SK-N-SH (cell line): ENCODE measurements at regions not wholly inside any gene's neighbourhood (a gene's known extent, or its start where the extent isn't known, plus 50 kb on each side); places are given as distances from the start of the nearest gene placed in this dataset.

Source experiments
- CTCF ChIA-PET: fragments of 300-600, 350-600 bp; formaldehyde crosslinking; extraction: SDS; loops from one replicate; lab custom pipeline; 2021; lab: Yijun Ruan, JAX
- POLR2A ChIA-PET: fragments of 350-600 bp; sonication (Branson Sonifier 250); formaldehyde crosslinking; extraction: SDS; loops from one replicate; lab custom pipeline; 2020; ENCODE audit warnings: antibody characterized with exemption, inconsistent platforms; lab: Yijun Ruan, JAX
- DNase-seq: peaks from one replicate; pipeline ENCODE4 v3.0.0; 2012
- H2AFZ ChIP-seq: fragments of 200-600 bp; sonication (generic); 2 replicates; pipeline ENCODE4 v1.8.1; 2016; ENCODE audit warnings: antibody characterized with exemption, mild to moderate bottlenecking, low read depth
- H3F3A ChIP-seq: fragments of 200-600 bp; sonication (generic); replicated peaks from 2 replicates; pipeline ENCODE3; 2016; ENCODE audit warnings: antibody characterized with exemption, mild to moderate bottlenecking; ENCODE audit not compliant: insufficient read depth
- H3K27ac ChIP-seq, 2 experiments: fragments of 200-500 bp in 1 of 2; fragments of 200-600 bp in 1 of 2; sonication (Bioruptor generic) in 1 of 2; sonication (generic), shearing (Covaris generic) in 1 of 2; 2 replicates each; pipeline versions ENCODE4 v1.5.1 to v1.6.1; 2014 to 2016; ENCODE audit warnings: low read depth in 2 of 2, inconsistent platforms in 1 of 2, low read length in 1 of 2, mild to moderate bottlenecking in 1 of 2, mixed read lengths in 1 of 2
- H3K27me3 ChIP-seq: fragments of 200-600 bp; sonication (generic), shearing (Covaris generic); 2 replicates; pipeline ENCODE4 v1.6.1; 2016; ENCODE audit warnings: mixed run types; ENCODE audit not compliant: insufficient read depth
- H3K36me3 ChIP-seq, 2 experiments: fragments of 200-500 bp in 1 of 2; fragments of 200-600 bp in 1 of 2; sonication (Bioruptor generic) in 1 of 2; sonication (generic) in 1 of 2; replicated peaks in 1 of 2; 2 replicates each; pipeline versions ENCODE3 to v1.5.1; 2014 to 2016; ENCODE audit warnings: low read length in 1 of 2, mild to moderate bottlenecking in 1 of 2; ENCODE audit not compliant: insufficient read depth in 2 of 2, control insufficient read depth in 1 of 2
- H3K4me1 ChIP-seq, 2 experiments: fragments of 200-500 bp in 1 of 2; fragments of 200-600 bp in 1 of 2; sonication (Bioruptor generic) in 1 of 2; sonication (generic), shearing (Covaris generic) in 1 of 2; 2 replicates each; pipeline versions ENCODE4 v1.5.1 to v1.6.1; 2014 to 2016; ENCODE audit warnings: low read depth in 1 of 2, low read length in 1 of 2, mixed run types in 1 of 2; ENCODE audit not compliant: insufficient read depth in 2 of 2, control insufficient read depth in 1 of 2
- H3K4me2 ChIP-seq: fragments of 200-600 bp; sonication (generic), shearing (Covaris generic); 2 replicates; pipeline ENCODE4 v1.6.1; 2017; ENCODE audit warnings: mixed run types
- H3K4me3 ChIP-seq, 2 experiments: fragments of 200-500 bp in 1 of 2; fragments of 200-600 bp in 1 of 2; sonication (Bioruptor generic) in 1 of 2; sonication (generic), shearing (Covaris generic) in 1 of 2; 2 replicates each; pipeline versions ENCODE4 v1.5.1 to v1.8.1; 2014 to 2016; ENCODE audit warnings: low read depth in 2 of 2, inconsistent platforms in 1 of 2, low read length in 1 of 2, mild to moderate bottlenecking in 1 of 2, mixed read lengths in 1 of 2, moderate library complexity in 1 of 2
- H3K79me2 ChIP-seq: fragments of 200-600 bp; sonication (generic); 2 replicates; pipeline ENCODE4 v1.8.1; 2017; ENCODE audit warnings: mild to moderate bottlenecking; ENCODE audit not compliant: insufficient read depth
- H3K9ac ChIP-seq: fragments of 200-600 bp; sonication (generic); 2 replicates; pipeline ENCODE4 v1.6.1; 2017; ENCODE audit warnings: mixed run types
- H3K9me2 ChIP-seq: fragments of 200-600 bp; sonication (generic); 2 replicates; pipeline ENCODE4 v1.6.1; 2017; ENCODE audit warnings: mixed run types
- H3K9me3 ChIP-seq: fragments of 200-600 bp; sonication (generic); 2 replicates; pipeline ENCODE4 v1.6.1; 2017; ENCODE audit warnings: mixed run types, mild to moderate bottlenecking, moderate library complexity
- H4K20me1 ChIP-seq: fragments of 200-600 bp; sonication (generic); 2 replicates; pipeline ENCODE4 v1.6.1; 2017; ENCODE audit warnings: mild to moderate bottlenecking, mixed run types; ENCODE audit not compliant: insufficient read depth
- CHD2 ChIP-seq: fragments of 150-350 bp; IDR thresholded peaks from 2 replicates; pipeline ENCODE4 v1.6.1; 2018; ENCODE audit warnings: low read length; ENCODE audit not compliant: partially characterized antibody
- EP300 ChIP-seq, 2 experiments: IDR thresholded peaks; 2 replicates each; pipeline versions ENCODE4 v1.4.0 to v1.6.1; 2012; ENCODE audit warnings: borderline replicate concordance in 1 of 2, low read depth in 1 of 2, low read length in 1 of 2
- FOXJ3 ChIP-seq: sonication (generic); formaldehyde crosslinking; IDR thresholded peaks from 2 replicates; pipeline ENCODE4 v1.5.1; 2020; ENCODE audit warnings: mild to moderate bottlenecking, missing genetic modification reagents
- GABPA ChIP-seq: IDR thresholded peaks from 2 replicates; pipeline ENCODE4 v1.4.0; 2012; ENCODE audit warnings: low read depth, mild to moderate bottlenecking
- GATA2 ChIP-seq: sonication (generic); formaldehyde crosslinking; IDR thresholded peaks from 2 replicates; pipeline ENCODE4 v1.5.0; 2020; ENCODE audit warnings: mild to moderate bottlenecking, missing genetic modification reagents
- IRF3 ChIP-seq: fragments of 150-350 bp; IDR thresholded peaks from 2 replicates; pipeline ENCODE4 v1.6.1; 2016; ENCODE audit warnings: mild to moderate bottlenecking, low read depth, low read length
- MXI1 ChIP-seq: IDR thresholded peaks from 2 replicates; pipeline ENCODE4 v1.6.1; 2012; ENCODE audit warnings: mild to moderate bottlenecking, low read depth, low read length, improper control_type of control experiment
- RAD21 ChIP-seq: IDR thresholded peaks from 2 replicates; pipeline ENCODE4 v1.6.1; 2012; ENCODE audit warnings: mild to moderate bottlenecking, low read length
- RCOR1 ChIP-seq: fragments of 150-350 bp; IDR thresholded peaks from 2 replicates; pipeline ENCODE4 v1.6.1; 2017; ENCODE audit warnings: antibody characterized with exemption, low read length
- RXRA ChIP-seq: IDR thresholded peaks from 2 replicates; pipeline ENCODE4 v1.4.0; 2012; ENCODE audit warnings: low read depth, mild to moderate bottlenecking, borderline replicate concordance
- SIN3A ChIP-seq: IDR thresholded peaks from 2 replicates; pipeline ENCODE4 v1.6.1; 2012; ENCODE audit warnings: low read depth, mild to moderate bottlenecking, low read length, moderate library complexity, borderline replicate concordance
- TCF12 ChIP-seq: IDR thresholded peaks from 2 replicates; pipeline ENCODE4 v1.4.0; 2012
- TEAD4 ChIP-seq: IDR thresholded peaks from 2 replicates; pipeline ENCODE4 v1.4.0; 2012; ENCODE audit warnings: mild to moderate bottlenecking, borderline replicate concordance; ENCODE audit not compliant: insufficient read depth
- USF2 ChIP-seq: fragments of 150-350 bp; IDR thresholded peaks from 2 replicates; pipeline ENCODE4 v1.6.1; 2017; ENCODE audit warnings: antibody characterized with exemption, low read length, low read depth, borderline replicate concordance
- WGBS: methylation state at CpG from one replicate; pipeline ENCODE4 v1.1.6; 2017; ENCODE audit warnings: low lambda C conversion rate; 5-methylcytosine and 5-hydroxymethylcytosine counted together

GRCh38 chrX:94901849-94902248 is 1227.8 kb downstream of the FAM133A start:
- POLR2A ChIA-PET, result no interaction called here
- Histone ChIP-seq H3K36me3 (no peaks in the 10 kb centered on the region), H3K9me2 (no peaks in the 10 kb centered on the region), H3K4me3 (no peak overlapping the region), H3K9ac (no peak overlapping the region), H3F3A (no peaks in the 10 kb centered on the region), H3K79me2 (no peaks in the 10 kb centered on the region), H3K4me1 (no peaks in the 10 kb centered on the region), H3K27ac (no peak overlapping the region), H4K20me1 (no peaks in the 10 kb centered on the region), H3K27me3 (no peaks in the 10 kb centered on the region), H2AFZ (no peak overlapping the region), H3K9me3 (no peaks in the 10 kb centered on the region), H3K4me2 (no peak overlapping the region)
- no peak for DNase-seq
- 0% methylated on average over 3 of the region's 4 CpGs for WGBS
- CTCF ChIA-PET, result no interaction called here
- TF ChIP-seq SIN3A (no peak), GABPA (no peak), RAD21 (no peak), MXI1 (no peak), RXRA (no peak), TCF12 (no peak), USF2 (no peak), TEAD4 (no peak), GATA2 (CRISPR knock-in tag) (no peak)

DNA sequence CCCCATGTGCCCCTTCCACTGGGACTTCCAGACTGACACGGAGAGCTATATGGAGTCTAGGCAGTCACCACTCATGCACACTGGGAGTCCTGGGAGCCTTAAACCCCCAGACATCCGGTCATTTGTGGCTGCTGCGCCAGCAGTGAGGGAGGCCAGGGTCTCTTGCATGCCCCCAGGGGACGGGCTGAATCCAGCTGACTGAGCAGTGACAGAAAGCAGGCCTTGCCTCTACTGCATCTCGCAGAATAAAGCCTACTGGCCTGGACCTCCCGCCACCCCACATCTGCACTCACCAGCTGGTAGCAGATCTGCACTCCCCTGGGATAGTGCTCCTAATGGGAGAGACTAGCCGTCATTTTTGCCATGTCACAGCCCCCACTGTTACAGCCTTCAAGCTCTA is 1234.2 kb downstream of the FAM133A start:
- Histone ChIP-seq H3K4me1 (peaks cover 0 to 16% of the 10 kb centered on the region in 2 experiments; a peak in 1 of 4 replicates), H3K27ac (peak overlapping the region in 1 of 2 experiments; percentile 77; a peak in 2 of 4 replicates), H3K4me3 (no peak overlapping the region), H3F3A (no peaks in the 10 kb centered on the region), H4K20me1 (no peaks in the 10 kb centered on the region), H3K27me3 (no peaks in the 10 kb centered on the region; the same call in 1 of the 2 replicates), H3K79me2 (no peaks in the 10 kb centered on the region), H3K4me2 (no peak overlapping the region), H2AFZ (no peak overlapping the region), H3K9ac (no peak overlapping the region), H3K9me2 (no peaks in the 10 kb centered on the region), H3K36me3 (no peaks in the 10 kb centered on the region), H3K9me3 (no peaks in the 10 kb centered on the region)
- CTCF ChIA-PET, result interaction anchor here (0.7 to 0.8 kb wide), 2 partner anchors 83 to 169 kb away, joined by 3 read pairs; no protein-coding TSS in a partner anchor
- POLR2A ChIA-PET, result no interaction called here
- peak; percentile 55 for TF ChIP-seq GATA2 (CRISPR knock-in tag)
- peak; percentile 18; the same call in 1 of the 2 replicates for TF ChIP-seq RCOR1
- TF ChIP-seq EP300 (IDR thresholded peaks at IDR 0.05; ENCODE audit: borderline replicate concordance in 1 of 2, low read depth in 1 of 2, low read length in 1 of 2), result peak in 1 of 2 experiments; percentile 67; a peak in 1 of 4 replicates
- TF ChIP-seq MXI1, result no peak
- TF ChIP-seq IRF3, result no peak
- TF ChIP-seq CHD2, result peak; percentile 69
- peak; percentile 66; the same call in 1 of the 2 replicates for TF ChIP-seq FOXJ3 (CRISPR knock-in tag)
- WGBS, result 16% methylated on average over 2 of the region's 7 CpGs
- peak; percentile 53 for DNase-seq
